ENCODE measurements at regions not wholly inside any gene's neighbourhood (a gene's known extent, or its start where the extent isn't known, plus 50 kb on each side); places are given as distances from the start of the nearest gene placed in this dataset.

GRCh38 chr5:162544905-162545304, 477.3 kb downstream of the GABRG2 start:
- TF ChIP-seq CTCF (IDR thresholded peaks at IDR 0.05; ENCODE audit: low read length) (no peak), EZH2 (IDR thresholded peaks at IDR 0.05; ENCODE audit: borderline replicate concordance, low read length) (no peak)

Measured in OCI-LY1 (cell line).